WI38 (cell line): ENCODE measurements at regions not wholly inside any gene's neighbourhood (a gene's known extent, or its start where the extent isn't known, plus 50 kb on each side); places are given as distances from the start of the nearest gene placed in this dataset.

Source experiments
- H3K4me3 ChIP-seq: 2 replicates; pipeline ENCODE4 v1.5.1; 2011; ENCODE audit warnings: low read depth, mild to moderate bottlenecking, control low read depth, low read length
- TF ChIP-seq, protein P1 (sequence below): IDR thresholded peaks from 2 replicates; pipeline ENCODE4 v1.5.1; 2012; ENCODE audit warnings: low read depth, mild to moderate bottlenecking, control low read depth, low read length

- TF ChIP-seq, protein P1, sequence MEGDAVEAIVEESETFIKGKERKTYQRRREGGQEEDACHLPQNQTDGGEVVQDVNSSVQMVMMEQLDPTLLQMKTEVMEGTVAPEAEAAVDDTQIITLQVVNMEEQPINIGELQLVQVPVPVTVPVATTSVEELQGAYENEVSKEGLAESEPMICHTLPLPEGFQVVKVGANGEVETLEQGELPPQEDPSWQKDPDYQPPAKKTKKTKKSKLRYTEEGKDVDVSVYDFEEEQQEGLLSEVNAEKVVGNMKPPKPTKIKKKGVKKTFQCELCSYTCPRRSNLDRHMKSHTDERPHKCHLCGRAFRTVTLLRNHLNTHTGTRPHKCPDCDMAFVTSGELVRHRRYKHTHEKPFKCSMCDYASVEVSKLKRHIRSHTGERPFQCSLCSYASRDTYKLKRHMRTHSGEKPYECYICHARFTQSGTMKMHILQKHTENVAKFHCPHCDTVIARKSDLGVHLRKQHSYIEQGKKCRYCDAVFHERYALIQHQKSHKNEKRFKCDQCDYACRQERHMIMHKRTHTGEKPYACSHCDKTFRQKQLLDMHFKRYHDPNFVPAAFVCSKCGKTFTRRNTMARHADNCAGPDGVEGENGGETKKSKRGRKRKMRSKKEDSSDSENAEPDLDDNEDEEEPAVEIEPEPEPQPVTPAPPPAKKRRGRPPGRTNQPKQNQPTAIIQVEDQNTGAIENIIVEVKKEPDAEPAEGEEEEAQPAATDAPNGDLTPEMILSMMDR, result no peak
- no peak overlapping the region for H3K4me3 ChIP-seq
Observed at GRCh38 chr6:4653141-4653540, 123.1 kb upstream of the CDYL start.

DNA sequence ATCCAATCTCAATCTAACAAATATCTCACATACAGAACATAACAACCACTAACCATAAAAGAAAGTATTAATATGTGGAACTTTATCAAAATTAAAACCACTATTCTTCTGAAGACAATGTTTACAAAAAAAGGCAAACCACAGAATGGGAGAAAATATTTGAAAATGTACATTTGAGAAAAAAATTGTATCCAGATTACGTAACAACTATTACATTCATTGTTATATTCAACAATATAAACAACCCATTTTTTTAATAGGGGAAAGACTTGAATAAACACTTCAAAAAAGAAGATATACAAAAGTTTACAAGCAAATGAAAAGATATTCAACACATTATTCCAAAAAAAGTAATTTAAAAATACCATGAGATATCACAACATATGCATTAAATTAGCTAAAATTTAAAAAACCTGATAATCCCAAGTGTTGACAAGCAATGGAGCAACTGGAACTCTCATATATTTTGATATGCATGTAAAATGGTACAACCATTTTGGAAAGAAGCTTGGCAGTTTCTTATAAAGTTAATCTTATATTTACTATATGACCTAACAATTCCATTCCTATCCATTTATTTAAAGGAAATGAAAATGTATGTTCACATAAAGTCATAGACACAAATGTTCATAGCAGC is 124.3 kb upstream of the CDYL start:
- TF ChIP-seq, protein P1, result no peak
- no peak overlapping the region for H3K4me3 ChIP-seq

GRCh38 chr6:4649728-4650127 is 126.5 kb upstream of the CDYL start:
- TF ChIP-seq, protein P1, result no peak
- H3K4me3 ChIP-seq, result no peak overlapping the region

- TF ChIP-seq, protein P1, result no peak
Observed at GRCh38 chr6:4647414-4648365, 128.5 kb upstream of the CDYL start.

GRCh38 chr6:4645713-4646360 is 130.4 kb upstream of the CDYL start:
- TF ChIP-seq, protein P1, result no peak
- H3K4me3 ChIP-seq, result no peak overlapping the region

More at GRCh38 chr6:4647414-4648365, 128.5 kb upstream of the CDYL start:
- peak overlapping the region; percentile 44 for H3K4me3 ChIP-seq

- TF ChIP-seq, protein P1, result no peak
- H3K4me3 ChIP-seq, result no peak overlapping the region
Observed at GRCh38 chr6:4644996-4645395, 131.2 kb upstream of the CDYL start.
